ENCODE measurements at regions not wholly inside any gene's neighbourhood (a gene's known extent, or its start where the extent isn't known, plus 50 kb on each side); places are given as distances from the start of the nearest gene placed in this dataset.
"Not testable (repeated sequence)": the region's sequence is repeated elsewhere in the genome, so short reads cannot be mapped to it uniquely, and the experiment has no call there.

- no peak for TF ChIP-seq CTCF (IDR thresholded peaks at IDR 0.05; ENCODE audit: insufficient read depth, low read length)
- DNase-seq (ENCODE audit: low read depth), result no peak
- H3K4me3 ChIP-seq (ENCODE audit: low read depth, low read length), result no peak overlapping the region
Measured at GRCh38 chr7:32223721-32224120, 153.5 kb upstream of the PDE1C start.

GRCh38 chr7:32223071-32223650 is 153.0 kb upstream of the PDE1C start:
- no peak for TF ChIP-seq CTCF (IDR thresholded peaks at IDR 0.05; ENCODE audit: insufficient read depth, low read length)
- DNase-seq (ENCODE audit: low read depth), result no peak
- no peak overlapping the region for H3K4me3 ChIP-seq (ENCODE audit: low read depth, low read length)

GRCh38 chr7:32222251-32222900 is 152.2 kb upstream of the PDE1C start:
- TF ChIP-seq CTCF (IDR thresholded peaks at IDR 0.05; ENCODE audit: insufficient read depth, low read length), result no peak
- no peak overlapping the region for H3K4me3 ChIP-seq (ENCODE audit: low read depth, low read length)
- DNase-seq (ENCODE audit: low read depth), result no peak

- H3K4me3 ChIP-seq (ENCODE audit: low read depth, low read length), result no peak overlapping the region
- DNase-seq (ENCODE audit: low read depth), result no peak
- no peak for TF ChIP-seq CTCF (IDR thresholded peaks at IDR 0.05; ENCODE audit: insufficient read depth, low read length)
Measured at GRCh38 chr7:32221736-32222135, 151.5 kb upstream of the PDE1C start.

GRCh38 chr7:32221056-32221455 is 150.8 kb upstream of the PDE1C start:
- no peak overlapping the region for H3K4me3 ChIP-seq (ENCODE audit: low read depth, low read length)
- TF ChIP-seq CTCF (IDR thresholded peaks at IDR 0.05; ENCODE audit: insufficient read depth, low read length), result no peak
- no peak for DNase-seq (ENCODE audit: low read depth)

GRCh38 chr7:32219831-32220230 is 149.6 kb upstream of the PDE1C start:
- not testable (repeated sequence) for H3K4me3 ChIP-seq (ENCODE audit: low read depth, low read length); DNase-seq (ENCODE audit: low read depth)

- no peak overlapping the region for H3K4me3 ChIP-seq (ENCODE audit: low read depth, low read length)
- TF ChIP-seq CTCF (IDR thresholded peaks at IDR 0.05; ENCODE audit: insufficient read depth, low read length), result no peak
- DNase-seq (ENCODE audit: low read depth), result no peak
Measured at GRCh38 chr7:32219416-32219815, 149.2 kb upstream of the PDE1C start.

Data from fibroblast of the aortic adventitia (primary cell).